ENCODE measurements at regions not wholly inside any gene's neighbourhood (a gene's known extent, or its start where the extent isn't known, plus 50 kb on each side); places are given as distances from the start of the nearest gene placed in this dataset.

- TF ChIP-seq CTCF (IDR thresholded peaks at IDR 0.05) (no peak), POLR2A (IDR thresholded peaks at IDR 0.05) (no peak)
These were observed 342.1 kb upstream of the NCAM1 start for GRCh38 chr11:112619106-112619505.
